SU-DHL-6 (cell line): ENCODE measurements at regions not wholly inside any gene's neighbourhood (a gene's known extent, or its start where the extent isn't known, plus 50 kb on each side); places are given as distances from the start of the nearest gene placed in this dataset.

ENCODE experiments used
- H2AFZ ChIP-seq: fragments of 200-600 bp; sonication (generic); 2 replicates; pipeline ENCODE4 v1.6.1; 2014; ENCODE audit warnings: low read depth, mild to moderate bottlenecking, moderate library complexity, mixed read lengths, antibody characterized with exemption, low read length; ENCODE audit not compliant: severe bottlenecking
- H3F3A ChIP-seq: fragments of 200-600 bp; shearing (Covaris generic); 2 replicates; pipeline ENCODE4 v1.6.0; 2016; ENCODE audit warnings: antibody characterized with exemption, mild to moderate bottlenecking; ENCODE audit not compliant: insufficient read depth
- H3K27ac ChIP-seq: fragments of 200-600 bp; sonication (generic); 2 replicates; pipeline ENCODE4 v1.5.1; 2016; ENCODE audit warnings: low read depth, mild to moderate bottlenecking, low read length, moderate library complexity, mixed read lengths
- H3K27me3 ChIP-seq: fragments of 200-600 bp; sonication (generic), shearing (Covaris generic); 2 replicates; pipeline ENCODE4 v1.6.0; 2014; ENCODE audit warnings: mild to moderate bottlenecking, low read length
- H3K36me3 ChIP-seq: fragments of 200-600 bp; sonication (generic); 2 replicates; pipeline ENCODE4 v1.6.1; 2014; ENCODE audit warnings: mild to moderate bottlenecking, low read length, mixed read lengths
- H3K4me2 ChIP-seq: fragments of 300-600, 200-600 bp; shearing (Covaris generic), sonication (generic); 2 replicates; pipeline ENCODE4 v1.6.0; 2014; ENCODE audit warnings: low read length, low read depth, mild to moderate bottlenecking; ENCODE audit not compliant: poor library complexity, severe bottlenecking
- H3K4me3 ChIP-seq: fragments of 200-600 bp; sonication (generic); 2 replicates; pipeline ENCODE4 v1.5.1; 2014; ENCODE audit warnings: antibody characterized with exemption, low read length, mild to moderate bottlenecking, mixed read lengths; ENCODE audit not compliant: insufficient read depth, poor library complexity, severe bottlenecking
- H3K79me2 ChIP-seq: fragments of 200-600 bp; sonication (generic); 2 replicates; pipeline ENCODE4 v1.6.1; 2014; ENCODE audit warnings: mild to moderate bottlenecking, low read length, moderate library complexity; ENCODE audit not compliant: insufficient read depth
- H3K9ac ChIP-seq: fragments of 200-600 bp; sonication (generic); 2 replicates; pipeline ENCODE4 v1.7.0; 2014; ENCODE audit warnings: mild to moderate bottlenecking, low read length
- H3K9me2 ChIP-seq: fragments of 200-600 bp; sonication (generic); replicated peaks from 2 replicates; pipeline ENCODE4 v1.6.1; 2014; ENCODE audit warnings: low read length; ENCODE audit not compliant: insufficient read depth
- H3K9me3 ChIP-seq: fragments of 200-600 bp; sonication (generic); 2 replicates; pipeline ENCODE4 v1.6.1; 2014; ENCODE audit warnings: low read length, mixed read lengths; ENCODE audit not compliant: insufficient read depth
- H4K20me1 ChIP-seq: fragments of 200-600 bp; sonication (generic); 2 replicates; pipeline ENCODE4 v1.6.1; 2014; ENCODE audit warnings: low read depth, mild to moderate bottlenecking, antibody characterized with exemption, low read length, moderate library complexity, mixed read lengths
- EZH2phosphoT487 ChIP-seq: fragments of 200-600 bp; sonication (generic), shearing (Covaris generic); conservative IDR thresholded peaks from 2 replicates; pipeline ENCODE4 v1.6.1; 2018; ENCODE audit warnings: mild to moderate bottlenecking, antibody characterized with exemption, low read length, moderate library complexity, mixed read lengths
- TF ChIP-seq, protein P1 (sequence below): fragments of 200-600 bp; sonication (generic); IDR thresholded peaks from one replicate; pipeline ENCODE4 v1.5.1; 2017; ENCODE audit warnings: antibody characterized with exemption, mild to moderate bottlenecking, low read length, moderate library complexity; ENCODE audit not compliant: insufficient read depth, poor library complexity, severe bottlenecking

DNA sequence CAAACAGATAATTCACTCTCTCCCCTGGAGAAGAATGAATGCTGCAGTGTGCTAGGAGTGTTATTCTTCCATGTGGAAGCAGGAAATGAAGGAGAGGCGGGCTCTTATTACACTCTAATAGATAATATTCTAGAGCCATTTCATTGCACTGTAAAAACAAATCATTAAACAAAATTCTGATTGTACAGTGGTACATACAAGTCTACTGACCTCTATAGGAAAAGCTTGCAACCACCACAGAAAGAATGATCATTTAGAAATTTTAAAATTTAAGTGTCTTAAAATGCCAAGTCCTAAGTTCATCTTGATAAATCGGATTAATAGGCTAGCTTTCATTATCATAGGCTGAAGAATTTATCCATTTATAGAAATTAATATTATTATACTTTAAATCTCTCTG is 960.3 kb upstream of the LRRN3 start:
- no peaks in the 10 kb centered on the region for H3K27me3 ChIP-seq
- H3K9me3 ChIP-seq = no peaks in the 10 kb centered on the region
- no peak overlapping the region for H3K4me2 ChIP-seq
- H3F3A ChIP-seq = no peaks in the 10 kb centered on the region
- H3K36me3 ChIP-seq = no peaks in the 10 kb centered on the region
- no peak overlapping the region for H3K9ac ChIP-seq
- no peaks in the 10 kb centered on the region for H3K79me2 ChIP-seq
- H3K27ac ChIP-seq = no peak overlapping the region
- H4K20me1 ChIP-seq = no peaks in the 10 kb centered on the region
- no peak overlapping the region for H2AFZ ChIP-seq
- no peak overlapping the region for H3K4me3 ChIP-seq
- H3K9me2 ChIP-seq = no peaks in the 10 kb centered on the region
- TF ChIP-seq, protein P1, sequence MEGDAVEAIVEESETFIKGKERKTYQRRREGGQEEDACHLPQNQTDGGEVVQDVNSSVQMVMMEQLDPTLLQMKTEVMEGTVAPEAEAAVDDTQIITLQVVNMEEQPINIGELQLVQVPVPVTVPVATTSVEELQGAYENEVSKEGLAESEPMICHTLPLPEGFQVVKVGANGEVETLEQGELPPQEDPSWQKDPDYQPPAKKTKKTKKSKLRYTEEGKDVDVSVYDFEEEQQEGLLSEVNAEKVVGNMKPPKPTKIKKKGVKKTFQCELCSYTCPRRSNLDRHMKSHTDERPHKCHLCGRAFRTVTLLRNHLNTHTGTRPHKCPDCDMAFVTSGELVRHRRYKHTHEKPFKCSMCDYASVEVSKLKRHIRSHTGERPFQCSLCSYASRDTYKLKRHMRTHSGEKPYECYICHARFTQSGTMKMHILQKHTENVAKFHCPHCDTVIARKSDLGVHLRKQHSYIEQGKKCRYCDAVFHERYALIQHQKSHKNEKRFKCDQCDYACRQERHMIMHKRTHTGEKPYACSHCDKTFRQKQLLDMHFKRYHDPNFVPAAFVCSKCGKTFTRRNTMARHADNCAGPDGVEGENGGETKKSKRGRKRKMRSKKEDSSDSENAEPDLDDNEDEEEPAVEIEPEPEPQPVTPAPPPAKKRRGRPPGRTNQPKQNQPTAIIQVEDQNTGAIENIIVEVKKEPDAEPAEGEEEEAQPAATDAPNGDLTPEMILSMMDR = no peak
- no peak for TF ChIP-seq EZH2phosphoT487

DNA sequence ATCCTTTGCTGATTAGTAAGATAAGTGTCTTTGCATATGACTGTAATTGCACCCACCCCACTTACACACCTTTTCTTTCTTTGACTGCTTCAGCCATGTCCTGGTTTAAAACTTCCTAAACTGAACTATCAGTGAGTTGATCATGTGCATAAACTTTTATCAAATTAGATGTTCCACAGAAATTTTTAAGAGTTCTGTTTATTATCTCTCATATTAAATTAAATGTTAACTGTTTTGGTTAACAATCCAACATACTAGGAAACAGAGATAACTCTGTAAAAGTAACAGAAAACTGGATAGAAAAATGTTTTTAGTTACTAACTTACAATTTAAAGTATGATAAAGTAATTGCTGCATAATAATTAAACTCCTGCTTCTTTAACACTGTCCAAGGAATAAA is 959.6 kb upstream of the LRRN3 start:
- Histone ChIP-seq H3K27me3 (no peaks in the 10 kb centered on the region), H3K4me2 (no peak overlapping the region), H3K9me3 (no peaks in the 10 kb centered on the region), H3K9ac (no peak overlapping the region), H3K27ac (no peak overlapping the region), H2AFZ (no peak overlapping the region), H3K79me2 (no peaks in the 10 kb centered on the region), H4K20me1 (no peaks in the 10 kb centered on the region), H3K4me3 (no peak overlapping the region), H3F3A (no peaks in the 10 kb centered on the region), H3K36me3 (no peaks in the 10 kb centered on the region), H3K9me2 (no peaks in the 10 kb centered on the region)
- no peak for TF ChIP-seq EZH2phosphoT487
- TF ChIP-seq, protein P1 = no peak

DNA sequence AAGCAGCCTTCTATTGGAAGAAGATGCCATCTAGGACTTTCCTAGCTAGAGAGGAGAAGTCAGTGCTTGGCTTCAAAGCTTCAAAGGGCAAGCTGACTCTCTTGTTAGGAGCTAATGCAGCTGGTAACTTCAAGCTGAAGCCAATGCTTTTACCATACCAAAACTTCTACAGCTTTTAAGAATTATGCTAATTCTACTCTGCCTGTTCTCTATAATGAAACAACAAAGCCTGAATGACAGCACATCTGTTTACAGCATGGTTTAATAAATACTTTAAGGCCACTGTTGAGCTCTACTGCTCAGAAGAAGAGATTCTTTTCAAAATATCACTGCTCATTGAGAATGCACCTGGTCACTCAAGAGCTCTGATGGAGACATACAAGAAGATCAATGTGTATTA is 951.9 kb upstream of the LRRN3 start:
- Histone ChIP-seq H3K9me3 (no peaks in the 10 kb centered on the region), H3K4me2 (no peak overlapping the region), H3K79me2 (no peaks in the 10 kb centered on the region), H3K27ac (no peak overlapping the region), H3K27me3 (no peaks in the 10 kb centered on the region), H3K9ac (no peak overlapping the region), H3K36me3 (no peaks in the 10 kb centered on the region), H3F3A (no peaks in the 10 kb centered on the region), H3K4me3 (no peak overlapping the region), H3K9me2 (no peaks in the 10 kb centered on the region), H2AFZ (no peak overlapping the region), H4K20me1 (no peaks in the 10 kb centered on the region)
- TF ChIP-seq, protein P1 = no peak
- no peak for TF ChIP-seq EZH2phosphoT487

DNA sequence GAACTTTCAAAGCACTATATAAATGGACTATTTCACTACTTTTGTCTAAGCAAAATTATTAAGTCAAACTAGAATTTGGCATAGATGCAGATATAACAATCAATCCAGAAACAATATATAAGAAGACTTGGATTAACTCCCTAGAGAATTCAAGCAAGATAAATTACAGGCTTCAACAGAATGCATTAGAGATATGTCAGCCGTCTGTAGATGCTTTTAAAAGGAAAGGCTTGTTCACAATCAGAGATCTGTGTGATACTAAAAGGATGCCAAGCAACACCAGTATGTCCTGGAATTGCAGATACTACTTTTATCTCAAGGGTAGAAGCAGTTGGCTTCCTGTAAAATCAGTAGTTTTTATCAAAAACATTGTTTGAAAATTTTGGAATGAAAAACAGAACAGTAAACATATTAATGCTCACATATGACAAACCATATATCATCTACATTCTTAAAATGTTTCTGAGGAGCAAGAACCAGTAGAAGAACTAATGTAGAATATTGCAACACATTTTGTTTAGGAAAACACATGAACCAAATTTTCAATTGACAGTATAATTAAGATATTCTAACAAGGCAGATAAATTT is 947.9 kb upstream of the LRRN3 start:
- Histone ChIP-seq H3K79me2 (no peaks in the 10 kb centered on the region), H3F3A (no peaks in the 10 kb centered on the region)

More for the DNA sequence above, 947.9 kb upstream of the LRRN3 start:
- Histone ChIP-seq H3K9me2 (no peaks in the 10 kb centered on the region), H3K9ac (no peak overlapping the region), H3K27me3 (no peaks in the 10 kb centered on the region), H2AFZ (no peak overlapping the region), H3K36me3 (no peaks in the 10 kb centered on the region), H3K4me2 (no peak overlapping the region), H4K20me1 (no peaks in the 10 kb centered on the region), H3K9me3 (no peaks in the 10 kb centered on the region), H3K4me3 (no peak overlapping the region), H3K27ac (no peak overlapping the region)
- TF ChIP-seq EZH2phosphoT487 = no peak
- TF ChIP-seq, protein P1 = no peak
